GM23248 (cell line): ENCODE measurements at regions not wholly inside any gene's neighbourhood (a gene's known extent, or its start where the extent isn't known, plus 50 kb on each side); places are given as distances from the start of the nearest gene placed in this dataset.

Source experiments
- DNase-seq: peaks from one replicate; pipeline ENCODE4 v3.0.0-alpha.2; 2015
- H2AFZ ChIP-seq: fragments of 200-600 bp; sonication (generic); 2 replicates; pipeline ENCODE4 v1.6.1; 2016; ENCODE audit warnings: antibody characterized with exemption
- H3F3A ChIP-seq: fragments of 200-600 bp; sonication (generic); 2 replicates; pipeline ENCODE4 v1.6.1; 2016; ENCODE audit warnings: mild to moderate bottlenecking, antibody characterized with exemption, mixed run types; ENCODE audit not compliant: insufficient read depth
- H3K27ac ChIP-seq: fragments of 200-600 bp; sonication (generic); 2 replicates; pipeline ENCODE4 v1.5.1; 2016; ENCODE audit warnings: mild to moderate bottlenecking
- H3K27me3 ChIP-seq: fragments of 200-600 bp; sonication (generic); replicated peaks from 2 replicates; pipeline ENCODE4 v1.6.1; 2016; ENCODE audit warnings: mild to moderate bottlenecking; ENCODE audit not compliant: insufficient read depth
- H3K36me3 ChIP-seq: fragments of 200-600 bp; sonication (generic); 2 replicates; pipeline ENCODE4 v1.6.1; 2016; ENCODE audit warnings: low read depth, mild to moderate bottlenecking
- H3K4me1 ChIP-seq: fragments of 200-600 bp; sonication (generic); 2 replicates; pipeline ENCODE4 v1.6.1; 2016; ENCODE audit warnings: mild to moderate bottlenecking; ENCODE audit not compliant: insufficient read depth
- H3K4me2 ChIP-seq: fragments of 200-600 bp; sonication (generic); one replicate; pipeline ENCODE4 v1.6.1; 2016; ENCODE audit warnings: mild to moderate bottlenecking; ENCODE audit not compliant: unreplicated experiment
- H3K4me3 ChIP-seq: fragments of 200-600 bp; sonication (generic); 2 replicates; pipeline ENCODE4 v1.5.1; 2016; ENCODE audit warnings: mild to moderate bottlenecking
- H3K79me2 ChIP-seq: fragments of 200-600 bp; sonication (generic); 2 replicates; pipeline ENCODE4 v1.6.1; 2016; ENCODE audit warnings: mild to moderate bottlenecking; ENCODE audit not compliant: insufficient read depth
- H3K9ac ChIP-seq: fragments of 200-600 bp; sonication (generic); 2 replicates; pipeline ENCODE4 v1.6.1; 2016; ENCODE audit warnings: mild to moderate bottlenecking
- H3K9me2 ChIP-seq: fragments of 200-600 bp; sonication (generic); 2 replicates; pipeline ENCODE4 v1.6.1; 2016; ENCODE audit warnings: mixed run types, mild to moderate bottlenecking, moderate library complexity; ENCODE audit not compliant: insufficient read depth
- H3K9me3 ChIP-seq: fragments of 200-600 bp; sonication (generic); one replicate; pipeline ENCODE4 v1.6.1; 2017; ENCODE audit warnings: low read depth
- H4K20me1 ChIP-seq: fragments of 200-600 bp; sonication (generic); 2 replicates; pipeline ENCODE4 v1.6.0; 2016; ENCODE audit not compliant: insufficient read depth
- EZH2 ChIP-seq: fragments of 200-600 bp; sonication (generic); IDR thresholded peaks from 2 replicates; pipeline ENCODE4 v1.6.1; 2018; ENCODE audit warnings: antibody characterized with exemption, mild to moderate bottlenecking; ENCODE audit not compliant: insufficient read depth, poor library complexity, severe bottlenecking
- EZH2phosphoT487 ChIP-seq: fragments of 200-600 bp; sonication (generic); IDR thresholded peaks from 2 replicates; pipeline ENCODE4 v1.6.1; 2018; ENCODE audit warnings: antibody characterized with exemption, moderate library complexity, mild to moderate bottlenecking, low read depth; ENCODE audit not compliant: insufficient read depth
- WGBS, 2 experiments: methylation state at CpG; one replicate each; pipeline ENCODE4 v1.1.6; 2015 to 2017; ENCODE audit warnings: low lambda C conversion rate in 2 of 2, low coverage in 1 of 2; ENCODE audit errors: missing lambda C conversion rate in 2 of 2; 5-methylcytosine and 5-hydroxymethylcytosine counted together
- in situ Hi-C: fragments of 300-500 bp; cut with MboI; formaldehyde crosslinking; loops from 2 replicates; pipeline ENCODE4 v1.15.0; 2020

DNA sequence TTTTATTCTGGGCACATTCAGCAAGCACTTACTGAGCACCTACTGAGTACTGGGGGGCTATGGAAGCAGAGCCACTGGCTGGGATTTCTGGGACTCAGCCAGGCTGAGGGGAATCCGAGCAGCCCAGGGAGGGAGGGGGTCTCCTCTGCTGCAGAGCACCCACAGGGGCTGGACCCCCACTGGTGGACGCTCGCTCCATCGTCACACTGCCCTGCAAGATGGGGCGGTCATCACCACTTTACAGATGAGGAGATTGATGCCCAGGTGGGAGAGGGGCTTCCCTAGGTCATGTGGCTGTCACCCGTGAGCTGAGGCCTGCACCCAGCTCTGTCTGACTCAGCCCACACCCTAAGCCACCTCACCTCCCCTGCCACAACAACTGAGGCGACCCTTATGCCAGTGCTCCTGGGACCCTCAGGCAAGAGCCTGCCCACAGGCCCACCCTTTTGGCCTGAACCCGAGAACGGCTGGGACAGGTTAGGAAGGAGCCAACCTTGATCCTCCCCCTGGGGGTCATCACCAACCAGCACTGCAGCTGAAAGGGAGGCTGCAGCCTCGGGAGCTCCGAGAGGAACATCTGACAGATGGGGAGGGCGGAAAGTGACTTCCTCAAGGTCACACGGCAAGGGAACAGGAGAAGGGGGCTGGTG is 74.4 kb downstream of the SERPINA3 start:
- Histone ChIP-seq H3K4me1 (no peaks in the 10 kb centered on the region), H2AFZ (no peak overlapping the region), H3K4me3 (no peak overlapping the region), H3K27ac (no peak overlapping the region), H3F3A (no peaks in the 10 kb centered on the region), H3K27me3 (no peaks in the 10 kb centered on the region), H3K79me2 (no peaks in the 10 kb centered on the region), H3K36me3 (no peaks in the 10 kb centered on the region), H3K9ac (no peak overlapping the region), H4K20me1 (no peaks in the 10 kb centered on the region), H3K4me2 (no peak overlapping the region), H3K9me2 (no peaks in the 10 kb centered on the region), H3K9me3 (no peaks in the 10 kb centered on the region)
- TF ChIP-seq EZH2: no peak
- TF ChIP-seq EZH2phosphoT487: no peak
- no peak for DNase-seq
- 69 to 70% methylated on average over 13 of the region's 13 CpGs for WGBS, 2 experiments
- in situ Hi-C loops: loop anchor here (10.0 kb wide), 1 partner anchor 748 kb away; no protein-coding TSS in a partner anchor

DNA sequence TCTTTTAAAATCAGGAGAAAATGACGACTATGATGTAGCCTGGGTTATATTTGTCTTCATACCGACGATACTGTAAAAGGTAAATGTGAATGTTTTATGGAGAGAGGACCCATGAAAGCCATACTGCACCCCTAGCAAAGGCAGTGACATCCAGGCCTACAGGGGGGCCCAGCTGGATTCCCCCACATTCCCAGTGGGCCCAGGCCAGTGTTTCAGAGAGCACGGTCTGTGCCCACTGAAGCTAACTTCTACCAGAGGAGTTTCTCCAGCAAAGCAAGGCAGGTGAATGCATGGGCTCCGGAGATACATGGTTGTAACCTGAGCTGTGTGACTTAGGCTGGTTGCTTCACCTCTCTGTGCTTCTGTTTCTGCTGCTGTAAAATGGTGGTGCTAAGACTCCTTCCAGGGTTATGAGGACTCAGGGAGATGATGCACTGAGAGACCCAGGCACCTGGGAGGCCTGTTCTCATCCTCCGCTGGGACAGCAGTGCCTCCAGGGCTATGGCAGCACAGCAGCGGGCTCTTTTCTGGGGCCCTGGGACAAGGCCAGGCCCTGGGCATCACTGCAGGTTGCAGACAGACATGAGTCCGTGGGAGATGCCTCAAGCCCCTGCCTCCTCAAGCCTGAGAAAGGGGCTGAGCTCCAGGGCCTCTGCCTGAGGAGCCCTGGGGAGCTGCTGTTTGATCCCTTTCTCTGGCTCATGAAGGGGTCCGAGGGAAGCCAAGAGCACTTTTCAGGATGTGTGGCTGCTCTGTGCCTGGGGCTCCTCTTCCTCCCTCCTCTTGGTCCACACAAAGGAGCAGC is 73.7 kb downstream of the SERPINA3 start:
- H3K9ac ChIP-seq: no peak overlapping the region
- no peaks in the 10 kb centered on the region for H3K79me2 ChIP-seq
- H3K36me3 ChIP-seq: no peaks in the 10 kb centered on the region
- no peak overlapping the region for H3K4me2 ChIP-seq
- no peak overlapping the region for H3K4me3 ChIP-seq
- TF ChIP-seq EZH2phosphoT487 (no peak), EZH2 (no peak)
- no peaks in the 10 kb centered on the region for H3K9me3 ChIP-seq
- H4K20me1 ChIP-seq: no peaks in the 10 kb centered on the region
- 86 to 87% methylated on average over 9 of the region's 9 CpGs for WGBS, 2 experiments
- no peaks in the 10 kb centered on the region for H3K4me1 ChIP-seq
- H3F3A ChIP-seq: no peaks in the 10 kb centered on the region
- in situ Hi-C loops: loop anchor here (10.0 kb wide), 1 partner anchor 749 kb away; no protein-coding TSS in a partner anchor
- no peak overlapping the region for H2AFZ ChIP-seq
- no peaks in the 10 kb centered on the region for H3K27me3 ChIP-seq
- no peak overlapping the region for H3K27ac ChIP-seq
- DNase-seq: no peak
- no peaks in the 10 kb centered on the region for H3K9me2 ChIP-seq

DNA sequence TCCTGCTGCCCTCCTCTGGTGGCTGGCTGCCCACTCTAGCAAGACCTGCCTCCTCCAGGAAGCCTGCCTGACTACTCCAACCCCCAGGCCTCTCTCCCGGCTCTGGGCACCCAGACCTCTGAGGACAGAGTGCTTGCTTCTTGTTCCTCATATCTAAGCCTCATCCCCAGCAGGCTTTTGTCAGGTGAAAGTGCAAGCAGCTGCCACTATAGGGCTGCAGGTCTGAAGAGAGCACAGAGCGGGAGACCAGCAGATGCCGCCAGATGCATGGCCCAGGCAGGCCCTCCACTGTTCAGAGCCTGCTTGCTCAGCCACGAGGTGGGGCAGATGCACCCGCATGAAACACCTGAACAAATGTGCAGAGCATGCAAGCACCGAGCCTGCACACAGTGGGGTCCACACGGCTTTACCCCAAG is 73.0 kb downstream of the SERPINA3 start:
- H4K20me1 ChIP-seq: no peaks in the 10 kb centered on the region
- H3F3A ChIP-seq: no peaks in the 10 kb centered on the region
- H3K4me2 ChIP-seq: no peak overlapping the region
- WGBS, 2 experiments: 57 to 59% methylated on average over 6 to 7 of the region's 7 CpGs
- H3K79me2 ChIP-seq: no peaks in the 10 kb centered on the region
- no peak for DNase-seq
- in situ Hi-C loops: loop anchor here (10.0 kb wide), 1 partner anchor 750 kb away; no protein-coding TSS in a partner anchor
- H3K27ac ChIP-seq: no peak overlapping the region
- H3K27me3 ChIP-seq: no peaks in the 10 kb centered on the region
- no peaks in the 10 kb centered on the region for H3K9me2 ChIP-seq
- no peaks in the 10 kb centered on the region for H3K4me1 ChIP-seq
- no peak overlapping the region for H3K9ac ChIP-seq
- H3K9me3 ChIP-seq: no peaks in the 10 kb centered on the region
- no peaks in the 10 kb centered on the region for H3K36me3 ChIP-seq
- H3K4me3 ChIP-seq: no peak overlapping the region
- no peak overlapping the region for H2AFZ ChIP-seq
- TF ChIP-seq EZH2 (no peak), EZH2phosphoT487 (no peak)

DNA sequence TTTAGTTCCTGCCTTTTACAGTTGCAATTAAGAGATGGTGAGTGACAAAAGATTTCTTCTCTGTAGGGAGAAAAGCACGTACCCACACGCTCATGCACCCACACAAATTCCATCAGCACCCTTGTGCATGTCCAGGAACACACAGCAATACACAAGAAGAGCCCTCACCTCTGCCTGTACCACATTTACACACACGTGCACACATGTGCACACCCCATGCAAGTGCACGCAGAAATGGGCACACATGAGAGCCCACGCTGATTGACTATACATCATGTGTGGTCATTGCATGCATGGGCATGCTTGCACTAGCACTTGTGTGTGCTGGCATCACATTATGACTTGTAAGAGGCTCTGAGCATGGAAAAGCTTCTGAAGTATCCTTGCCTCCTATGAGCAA is 70.5 kb downstream of the SERPINA3 start:
- in situ Hi-C loops: loop anchor here (10.0 kb wide), 1 partner anchor 752 kb away; no protein-coding TSS in a partner anchor
- no peaks in the 10 kb centered on the region for H3K9me2 ChIP-seq
- H3K4me1 ChIP-seq: no peaks in the 10 kb centered on the region
- no peaks in the 10 kb centered on the region for H3K27me3 ChIP-seq
- no peak overlapping the region for H3K4me3 ChIP-seq
- H3K9ac ChIP-seq: no peak overlapping the region
- TF ChIP-seq EZH2phosphoT487: no peak
- no peak for TF ChIP-seq EZH2
- H3K4me2 ChIP-seq: no peak overlapping the region
- no peak overlapping the region for H3K27ac ChIP-seq
- 62 to 68% methylated on average over 5 of the region's 5 CpGs for WGBS, 2 experiments
- DNase-seq: no peak
- H3F3A ChIP-seq: no peaks in the 10 kb centered on the region
- H3K36me3 ChIP-seq: no peaks in the 10 kb centered on the region
- no peak overlapping the region for H2AFZ ChIP-seq
- no peaks in the 10 kb centered on the region for H4K20me1 ChIP-seq
- no peaks in the 10 kb centered on the region for H3K9me3 ChIP-seq
- H3K79me2 ChIP-seq: no peaks in the 10 kb centered on the region
